Colonic mucosa (tissue), 4 donors: ENCODE measurements at regions not wholly inside any gene's neighbourhood (a gene's known extent, or its start where the extent isn't known, plus 50 kb on each side); places are given as distances from the start of the nearest gene placed in this dataset.

ENCODE experiments used
- DNase-seq: peaks from one replicate; pipeline ENCODE4 v3.0.0-alpha.2; 2020
- H3K27ac ChIP-seq: fragments of 200-600 bp; one replicate; pipeline ENCODE4 v1.8.0; 2021
- H3K27me3 ChIP-seq: fragments of 200-600 bp; one replicate; pipeline ENCODE4 v1.8.0; 2021
- H3K36me3 ChIP-seq: fragments of 200-600 bp; one replicate; pipeline ENCODE4 v1.8.0; 2021
- H3K4me1 ChIP-seq: fragments of 200-600 bp; one replicate; pipeline ENCODE4 v1.8.0; 2021; ENCODE audit warnings: mild to moderate bottlenecking
- H3K4me3 ChIP-seq: fragments of 200-600 bp; one replicate; pipeline ENCODE4 v1.8.0; 2021
- H3K9ac ChIP-seq, 2 donors: one replicate each; pipeline ENCODE4 v1.7.0; 2013; ENCODE audit warnings: control low read depth in 2 of 2, low read depth in 2 of 2, low read length in 2 of 2
- H3K9me3 ChIP-seq: fragments of 200-600 bp; one replicate; pipeline ENCODE4 v1.8.0; 2021
- CTCF ChIP-seq: fragments of 200-600 bp; IDR thresholded peaks from one replicate; pipeline ENCODE4 v1.8.0; 2022; ENCODE audit warnings: antibody characterized with exemption, mild to moderate bottlenecking
- intact Hi-C: fragments of 100-400 bp; cut with DNase I; formaldehyde crosslinking; loops from one replicate; pipeline ENCODE4 v1.14.1; 2022
- donor health status: healthy.
- donor health status: DM: no; HTN: no; CAD: no.
- donor health status: DM: no; HTN: no; CAD: no.

GRCh38 chr2:7256377-7256776 is 339.2 kb downstream of the RNF144A start:
- TF ChIP-seq CTCF, result no peak
- H3K4me1 ChIP-seq, result no peaks in the 10 kb centered on the region
- H3K4me3 ChIP-seq, result no peak overlapping the region
- DNase-seq, result no peak
- no peaks in the 10 kb centered on the region for H3K36me3 ChIP-seq
- no peaks in the 10 kb centered on the region for H3K27me3 ChIP-seq
- H3K27ac ChIP-seq, result no peak overlapping the region
- H3K9me3 ChIP-seq, result no peaks in the 10 kb centered on the region
- H3K9ac ChIP-seq, result no peak overlapping the region
- intact Hi-C loops, result no loop called here

GRCh38 chr2:7262727-7263126 is 345.5 kb downstream of the RNF144A start:
- Histone ChIP-seq H3K4me3 (no peak overlapping the region), H3K27me3 (no peaks in the 10 kb centered on the region), H3K9ac (no peak overlapping the region), H3K9me3 (no peaks in the 10 kb centered on the region), H3K27ac (no peak overlapping the region), H3K4me1 (no peaks in the 10 kb centered on the region), H3K36me3 (no peaks in the 10 kb centered on the region)
- DNase-seq, result no peak
- intact Hi-C loops, result no loop called here
- TF ChIP-seq CTCF, result no peak

- H3K9me3 ChIP-seq, result no peaks in the 10 kb centered on the region
- intact Hi-C loops, result no loop called here
- no peak overlapping the region for H3K9ac ChIP-seq
- no peaks in the 10 kb centered on the region for H3K4me1 ChIP-seq
- DNase-seq, result no peak
- no peak overlapping the region for H3K4me3 ChIP-seq
- no peaks in the 10 kb centered on the region for H3K36me3 ChIP-seq
- no peak for TF ChIP-seq CTCF
- H3K27ac ChIP-seq, result no peak overlapping the region
- H3K27me3 ChIP-seq, result no peaks in the 10 kb centered on the region
Measured at GRCh38 chr2:7264791-7265190, 347.6 kb downstream of the RNF144A start.

GRCh38 chr2:7265286-7265685 is 348.1 kb downstream of the RNF144A start:
- TF ChIP-seq CTCF, result no peak
- Histone ChIP-seq H3K9ac (no peak overlapping the region), H3K9me3 (no peaks in the 10 kb centered on the region), H3K4me1 (no peaks in the 10 kb centered on the region), H3K27me3 (no peaks in the 10 kb centered on the region), H3K27ac (no peak overlapping the region), H3K4me3 (no peak overlapping the region), H3K36me3 (no peaks in the 10 kb centered on the region)
- intact Hi-C loops, result no loop called here
- DNase-seq, result no peak

- TF ChIP-seq CTCF, result no peak
- Histone ChIP-seq H3K9me3 (no peaks in the 10 kb centered on the region), H3K4me1 (no peaks in the 10 kb centered on the region), H3K27ac (no peak overlapping the region), H3K36me3 (no peaks in the 10 kb centered on the region), H3K4me3 (no peak overlapping the region), H3K27me3 (no peaks in the 10 kb centered on the region), H3K9ac (no peak overlapping the region)
- intact Hi-C loops, result no loop called here
- no peak for DNase-seq
Measured at GRCh38 chr2:7269106-7269643, 352.0 kb downstream of the RNF144A start.
